GM06990 (cell line): ENCODE measurements at regions not wholly inside any gene's neighbourhood (a gene's known extent, or its start where the extent isn't known, plus 50 kb on each side); places are given as distances from the start of the nearest gene placed in this dataset.

Experiments used
- DNase-seq: peaks from one replicate; pipeline ENCODE4 v3.0.0-alpha.2; 2011; ENCODE audit not compliant: insufficient read length; ENCODE audit errors: extremely low read depth
- H3K27me3 ChIP-seq: replicated peaks from 2 replicates; pipeline ENCODE4 v1.6.0; 2011; ENCODE audit warnings: low read length; ENCODE audit not compliant: control insufficient read depth, insufficient read depth
- H3K36me3 ChIP-seq: 2 replicates; pipeline ENCODE4 v1.5.1; 2011; ENCODE audit warnings: low read length; ENCODE audit not compliant: control insufficient read depth, insufficient read depth
- H3K4me3 ChIP-seq: replicated peaks from 2 replicates; pipeline ENCODE4 v1.5.1; 2011; ENCODE audit warnings: low read depth, mild to moderate bottlenecking, control low read depth, low read length
- CTCF ChIP-seq: IDR thresholded peaks from 2 replicates; pipeline ENCODE4 v1.5.1; 2011; ENCODE audit warnings: low read length, control low read depth, mild to moderate bottlenecking, inconsistent platforms; ENCODE audit not compliant: insufficient read depth, poor library complexity, severe bottlenecking

- Histone ChIP-seq H3K27me3 (peaks cover 2% of the 10 kb centered on the region), H3K4me3 (no peak overlapping the region), H3K36me3 (no peaks in the 10 kb centered on the region)
- no peak for DNase-seq
- no peak for TF ChIP-seq CTCF
These were observed 125.0 kb downstream of the ASB7 start for GRCh38 chr15:100727291-100727851.

GRCh38 chr15:100728371-100729201 lies 126.2 kb downstream of the ASB7 start:
- no peak for DNase-seq
- Histone ChIP-seq H3K27me3 (peaks cover 2% of the 10 kb centered on the region), H3K4me3 (no peak overlapping the region), H3K36me3 (no peaks in the 10 kb centered on the region)
- peak; percentile 2 for TF ChIP-seq CTCF

GRCh38 chr15:100729461-100729860 lies 127.1 kb downstream of the ASB7 start:
- no peak for TF ChIP-seq CTCF
- H3K4me3 ChIP-seq: no peak overlapping the region
- DNase-seq: no peak

GRCh38 chr15:100730129-100730528 lies 127.7 kb downstream of the ASB7 start:
- TF ChIP-seq CTCF: no peak
- H3K36me3 ChIP-seq: no peaks in the 10 kb centered on the region
- DNase-seq: no peak
- peaks cover 2% of the 10 kb centered on the region for H3K27me3 ChIP-seq
- H3K4me3 ChIP-seq: no peak overlapping the region

More at GRCh38 chr15:100729461-100729860, 127.1 kb downstream of the ASB7 start:
- Histone ChIP-seq H3K36me3 (no peaks in the 10 kb centered on the region), H3K27me3 (peaks cover 2% of the 10 kb centered on the region)

- TF ChIP-seq CTCF: no peak
- H3K4me3 ChIP-seq: no peak overlapping the region
- no peak for DNase-seq
- H3K36me3 ChIP-seq: no peaks in the 10 kb centered on the region
- peaks cover 2% of the 10 kb centered on the region for H3K27me3 ChIP-seq
These were observed 128.4 kb downstream of the ASB7 start for GRCh38 chr15:100730655-100731266.
